GM12892 (cell line): ENCODE measurements at regions not wholly inside any gene's neighbourhood (a gene's known extent, or its start where the extent isn't known, plus 50 kb on each side); places are given as distances from the start of the nearest gene placed in this dataset.

Source experiments
- POLR2A ChIP-seq: IDR thresholded peaks from 2 replicates; pipeline ENCODE4 v1.6.1; 2011; ENCODE audit warnings: low read depth, low read length, control low read depth
- POLR2AphosphoS5 ChIP-seq: IDR thresholded peaks from 2 replicates; pipeline ENCODE4 v1.6.1; 2011; ENCODE audit warnings: low read depth, low read length, control low read depth
- TAF1 ChIP-seq: IDR thresholded peaks from 2 replicates; pipeline ENCODE4 v1.6.1; 2011; ENCODE audit warnings: low read depth, mild to moderate bottlenecking, control low read depth, low read length, borderline replicate concordance

GRCh38 chr4:127416115-127416514 lies 216.6 kb upstream of the INTU start:
- TF ChIP-seq POLR2A: no peak
- TF ChIP-seq POLR2AphosphoS5: no peak
- TF ChIP-seq TAF1: no peak
